ENCODE measurements at regions not wholly inside any gene's neighbourhood (a gene's known extent, or its start where the extent isn't known, plus 50 kb on each side); places are given as distances from the start of the nearest gene placed in this dataset.

DNA sequence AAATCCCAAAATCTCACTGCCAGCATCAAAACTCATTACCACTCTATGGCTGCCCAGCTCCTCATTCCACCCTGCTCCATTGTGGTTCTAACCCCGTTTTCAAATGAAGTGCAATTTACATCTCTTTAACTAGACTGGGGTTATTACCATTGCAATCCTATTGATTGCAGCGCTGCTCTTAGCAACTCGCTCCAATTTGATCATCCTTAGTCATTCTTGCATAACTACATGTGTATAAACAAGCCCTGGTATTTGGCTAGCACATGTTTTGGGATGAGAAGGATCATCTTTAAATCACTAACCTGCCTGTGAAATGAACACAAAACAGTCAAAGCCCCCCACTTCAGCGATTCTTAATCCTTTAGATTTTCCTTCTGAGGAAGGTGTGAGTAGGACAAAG, 340.1 kb upstream of the PPARGC1A start (continued):
- TF ChIP-seq CTCF (IDR thresholded peaks at IDR 0.05; ENCODE audit: control extremely low read depth in 1 of 3, insufficient read depth in 1 of 3, low read depth in 1 of 3, low read length in 3 of 3), result no peak
